ENCODE measurements at regions not wholly inside any gene's neighbourhood (a gene's known extent, or its start where the extent isn't known, plus 50 kb on each side); places are given as distances from the start of the nearest gene placed in this dataset.

GRCh38 chr1:5403935-5404334 lies 588.3 kb downstream of the NPHP4 start:
- no peak for TF ChIP-seq CTCF (IDR thresholded peaks at IDR 0.05)
- no peak for TF ChIP-seq EP300 (IDR thresholded peaks at IDR 0.05)
- TF ChIP-seq POLR2A (IDR thresholded peaks at IDR 0.05), result no peak
